HL-60 (cell line): ENCODE measurements at regions not wholly inside any gene's neighbourhood (a gene's known extent, or its start where the extent isn't known, plus 50 kb on each side); places are given as distances from the start of the nearest gene placed in this dataset.

ENCODE experiments used
- DNase-seq, 2 experiments: peaks; one replicate each; pipeline ENCODE4 v3.0.0-alpha.2; 2010 to 2020; ENCODE audit warnings: low read depth in 1 of 2, low spot score in 1 of 2
- H3K27ac ChIP-seq: fragments of 250-450 bp; sonication (Bioruptor Pico); replicated peaks from 2 replicates; pipeline ENCODE4 v1.5.1; 2020; ENCODE audit warnings: mild to moderate bottlenecking, moderate library complexity
- H3K27me3 ChIP-seq: fragments of 250-450 bp; sonication (Bioruptor Pico); 2 replicates; pipeline ENCODE4 v1.5.1; 2021; ENCODE audit warnings: mild to moderate bottlenecking, moderate library complexity; ENCODE audit not compliant: insufficient read depth, poor library complexity, severe bottlenecking
- H3K4me3 ChIP-seq: replicated peaks from 2 replicates; pipeline ENCODE4 v1.5.1; 2011; ENCODE audit warnings: mild to moderate bottlenecking, control low read depth, low read length; ENCODE audit not compliant: insufficient read depth
- CTCF ChIP-seq: IDR thresholded peaks from one replicate; pipeline ENCODE4 v1.5.1; 2011; ENCODE audit warnings: low read length, control low read depth, inconsistent platforms; ENCODE audit not compliant: insufficient read depth
- GABPA ChIP-seq: IDR thresholded peaks from 2 replicates; pipeline ENCODE4 v1.6.1; 2012; ENCODE audit warnings: low read depth
- POLR2AphosphoS5 ChIP-seq: IDR thresholded peaks from 2 replicates; pipeline ENCODE4 v1.6.1; 2012; ENCODE audit warnings: low read depth
- REST ChIP-seq: IDR thresholded peaks from 2 replicates; pipeline ENCODE4 v1.6.1; 2012; ENCODE audit warnings: low read depth; ENCODE audit not compliant: insufficient replicate concordance
- SPI1 ChIP-seq: IDR thresholded peaks from 2 replicates; pipeline ENCODE4 v1.6.1; 2012; ENCODE audit warnings: low read depth, mild to moderate bottlenecking, borderline replicate concordance

- no peaks in the 10 kb centered on the region for H3K27me3 ChIP-seq
- H3K4me3 ChIP-seq = no peak overlapping the region
- TF ChIP-seq POLR2AphosphoS5 = no peak
- TF ChIP-seq SPI1 = peak; percentile 86
- no peak overlapping the region for H3K27ac ChIP-seq
- peak in 1 of 2 experiments; percentile 21 for DNase-seq
Observed at GRCh38 chr12:90335566-90335965, 619.4 kb downstream of the CCER1 start.

GRCh38 chr12:90333939-90334338 is 621.0 kb downstream of the CCER1 start:
- Histone ChIP-seq H3K27me3 (no peaks in the 10 kb centered on the region), H3K4me3 (no peak overlapping the region), H3K27ac (no peak overlapping the region)
- DNase-seq = peak in 1 of 2 experiments; percentile 7
- TF ChIP-seq GABPA (no peak), POLR2AphosphoS5 (no peak), CTCF (no peak), REST (no peak), SPI1 (no peak)

- Histone ChIP-seq H3K27me3 (no peaks in the 10 kb centered on the region), H3K4me3 (no peak overlapping the region), H3K27ac (no peak overlapping the region)
- TF ChIP-seq POLR2AphosphoS5 = no peak
- no peak for TF ChIP-seq SPI1
- no peak for TF ChIP-seq GABPA
- TF ChIP-seq CTCF = no peak
- no peak for TF ChIP-seq REST
- no peak for DNase-seq
Observed at GRCh38 chr12:90333424-90333823, 621.6 kb downstream of the CCER1 start.

GRCh38 chr12:90331821-90332220 is 623.2 kb downstream of the CCER1 start:
- DNase-seq = no peak
- H3K4me3 ChIP-seq = no peak overlapping the region
- H3K27me3 ChIP-seq = no peaks in the 10 kb centered on the region
- no peak for TF ChIP-seq SPI1
- no peak for TF ChIP-seq CTCF
- no peak for TF ChIP-seq REST
- no peak for TF ChIP-seq POLR2AphosphoS5
- TF ChIP-seq GABPA = no peak
- no peak overlapping the region for H3K27ac ChIP-seq
